Fibroblast of skin of right biceps (primary cell): ENCODE measurements at regions not wholly inside any gene's neighbourhood (a gene's known extent, or its start where the extent isn't known, plus 50 kb on each side); places are given as distances from the start of the nearest gene placed in this dataset.
"Not testable (repeated sequence)": the region's sequence is repeated elsewhere in the genome, so short reads cannot be mapped to it uniquely, and the experiment has no call there.

Source experiments
- DNase-seq: peaks from one replicate; pipeline ENCODE4 v3.0.0-alpha.2; 2013

- DNase-seq = no peak
Measured at GRCh38 chr17:64723781-64724180, 61.7 kb upstream of the SMURF2 start.

GRCh38 chr17:64721556-64721955 lies 59.4 kb upstream of the SMURF2 start:
- DNase-seq = peak; percentile 72

- DNase-seq = not testable (repeated sequence)
Measured at GRCh38 chr17:64720253-64720652, 58.1 kb upstream of the SMURF2 start.

- not testable (repeated sequence) for DNase-seq
Measured at GRCh38 chr17:64719517-64719916, 57.4 kb upstream of the SMURF2 start.

- DNase-seq = not testable (repeated sequence)
Measured at GRCh38 chr17:64718816-64719215, 56.7 kb upstream of the SMURF2 start.

- DNase-seq = no peak
Measured at GRCh38 chr17:64718058-64718457, 56.0 kb upstream of the SMURF2 start.

- not testable (repeated sequence) for DNase-seq
Measured at GRCh38 chr17:64716496-64716895, 54.4 kb upstream of the SMURF2 start.

GRCh38 chr17:64713786-64714185 lies 51.7 kb upstream of the SMURF2 start:
- not testable (repeated sequence) for DNase-seq

- peak; percentile 59 for DNase-seq
Measured at GRCh38 chr17:64712557-64713351, 50.6 kb upstream of the SMURF2 start.
